Mucosa of rectum (tissue), 2 donors: ENCODE measurements at regions not wholly inside any gene's neighbourhood (a gene's known extent, or its start where the extent isn't known, plus 50 kb on each side); places are given as distances from the start of the nearest gene placed in this dataset.

Source experiments
- H3K27ac ChIP-seq, 2 donors: one replicate each; pipeline ENCODE4 v1.7.0; 2013; ENCODE audit warnings: inconsistent platforms in 2 of 2, low read depth in 2 of 2, low read length in 2 of 2
- H3K27me3 ChIP-seq, 2 donors: one replicate each; pipeline ENCODE4 v1.7.0; 2013; ENCODE audit warnings: low read length in 2 of 2; ENCODE audit not compliant: control insufficient read depth in 2 of 2, insufficient read depth in 2 of 2
- H3K36me3 ChIP-seq, 2 donors: one replicate each; pipeline ENCODE4 v1.7.0; 2013; ENCODE audit warnings: low read length in 2 of 2; ENCODE audit not compliant: control insufficient read depth in 2 of 2, insufficient read depth in 2 of 2
- H3K4me1 ChIP-seq, 2 donors: one replicate each; pipeline ENCODE4 v1.7.0; 2013; ENCODE audit warnings: low read length in 2 of 2, mild to moderate bottlenecking in 1 of 2; ENCODE audit not compliant: control insufficient read depth in 2 of 2, insufficient read depth in 2 of 2
- H3K4me3 ChIP-seq, 2 donors: one replicate each; pipeline ENCODE4 v1.7.0; 2013; ENCODE audit warnings: low read length in 2 of 2
- H3K9ac ChIP-seq, 2 donors: one replicate each; pipeline ENCODE4 v1.7.0; 2013; ENCODE audit warnings: low read length in 2 of 2, low read depth in 1 of 2, mild to moderate bottlenecking in 1 of 2
- H3K9me3 ChIP-seq, 2 donors: one replicate each; pipeline ENCODE4 v1.7.0; 2013; ENCODE audit warnings: low read length in 2 of 2; ENCODE audit not compliant: control insufficient read depth in 2 of 2
- donor health status: healthy.
- donor health status: Normal muscosa, but diverticular disease.

- H3K27me3 ChIP-seq = no peaks in the 10 kb centered on the region
- no peaks in the 10 kb centered on the region for H3K9me3 ChIP-seq
- H3K36me3 ChIP-seq = no peaks in the 10 kb centered on the region
- no peak overlapping the region for H3K4me3 ChIP-seq
- H3K9ac ChIP-seq = no peak overlapping the region
- H3K27ac ChIP-seq = no peak overlapping the region
- no peaks in the 10 kb centered on the region for H3K4me1 ChIP-seq
Measured at GRCh38 chr3:25110642-25111041, 317.4 kb upstream of the RARB start.

- Histone ChIP-seq H3K27me3 (no peaks in the 10 kb centered on the region), H3K4me3 (no peak overlapping the region), H3K4me1 (peaks cover 4 to 16% of the 10 kb centered on the region in 2 donors), H3K9me3 (no peaks in the 10 kb centered on the region), H3K27ac (no peak overlapping the region), H3K9ac (no peak overlapping the region), H3K36me3 (no peaks in the 10 kb centered on the region)
Measured at GRCh38 chr3:25113891-25114290, 314.2 kb upstream of the RARB start.

GRCh38 chr3:25114532-25114931 lies 313.5 kb upstream of the RARB start:
- no peaks in the 10 kb centered on the region for H3K9me3 ChIP-seq
- H3K4me1 ChIP-seq = peaks cover 4 to 16% of the 10 kb centered on the region in 2 donors
- H3K27ac ChIP-seq = no peak overlapping the region
- no peaks in the 10 kb centered on the region for H3K27me3 ChIP-seq
- no peak overlapping the region for H3K9ac ChIP-seq
- no peaks in the 10 kb centered on the region for H3K36me3 ChIP-seq
- H3K4me3 ChIP-seq = no peak overlapping the region

- Histone ChIP-seq H3K4me3 (no peak overlapping the region), H3K36me3 (no peaks in the 10 kb centered on the region), H3K27me3 (no peaks in the 10 kb centered on the region), H3K9ac (no peak overlapping the region), H3K9me3 (no peaks in the 10 kb centered on the region), H3K27ac (peak overlapping the region; percentile 34 to 41), H3K4me1 (peaks cover 4 to 26% of the 10 kb centered on the region in 2 donors)
Measured at GRCh38 chr3:25117005-25117593, 311.0 kb upstream of the RARB start.

- Histone ChIP-seq H3K36me3 (no peaks in the 10 kb centered on the region), H3K9ac (no peak overlapping the region), H3K27ac (no peak overlapping the region), H3K4me3 (no peak overlapping the region), H3K27me3 (no peaks in the 10 kb centered on the region), H3K4me1 (peaks cover 4 to 26% of the 10 kb centered on the region in 2 donors), H3K9me3 (no peaks in the 10 kb centered on the region)
Measured at GRCh38 chr3:25119682-25120081, 308.4 kb upstream of the RARB start.

GRCh38 chr3:25120665-25121064 lies 307.4 kb upstream of the RARB start:
- no peaks in the 10 kb centered on the region for H3K36me3 ChIP-seq

GRCh38 chr3:25125201-25125600 lies 302.9 kb upstream of the RARB start:
- Histone ChIP-seq H3K4me3 (no peak overlapping the region), H3K9me3 (no peaks in the 10 kb centered on the region), H3K27ac (no peak overlapping the region), H3K4me1 (peaks cover 0 to 6% of the 10 kb centered on the region in 2 donors), H3K36me3 (no peaks in the 10 kb centered on the region), H3K27me3 (no peaks in the 10 kb centered on the region), H3K9ac (no peak overlapping the region)

More at GRCh38 chr3:25120665-25121064, 307.4 kb upstream of the RARB start:
- H3K9ac ChIP-seq = no peak overlapping the region
- peaks cover 4 to 26% of the 10 kb centered on the region in 2 donors for H3K4me1 ChIP-seq
- H3K27me3 ChIP-seq = no peaks in the 10 kb centered on the region
- H3K27ac ChIP-seq = peak overlapping the region; percentile 31 to 48
- no peak overlapping the region for H3K4me3 ChIP-seq
- no peaks in the 10 kb centered on the region for H3K9me3 ChIP-seq

- Histone ChIP-seq H3K9me3 (no peaks in the 10 kb centered on the region), H3K4me3 (no peak overlapping the region), H3K4me1 (no peaks in the 10 kb centered on the region), H3K27ac (no peak overlapping the region), H3K36me3 (no peaks in the 10 kb centered on the region), H3K27me3 (no peaks in the 10 kb centered on the region), H3K9ac (no peak overlapping the region)
Measured at GRCh38 chr3:25128735-25129134, 299.3 kb upstream of the RARB start.

- Histone ChIP-seq H3K9ac (no peak overlapping the region), H3K27ac (no peak overlapping the region), H3K4me3 (no peak overlapping the region), H3K4me1 (no peaks in the 10 kb centered on the region), H3K9me3 (no peaks in the 10 kb centered on the region), H3K36me3 (no peaks in the 10 kb centered on the region), H3K27me3 (no peaks in the 10 kb centered on the region)
Measured at GRCh38 chr3:25130724-25131520, 297.1 kb upstream of the RARB start.

- Histone ChIP-seq H3K4me1 (no peaks in the 10 kb centered on the region), H3K27ac (no peak overlapping the region), H3K9ac (no peak overlapping the region), H3K36me3 (no peaks in the 10 kb centered on the region), H3K4me3 (no peak overlapping the region), H3K27me3 (no peaks in the 10 kb centered on the region), H3K9me3 (no peaks in the 10 kb centered on the region)
Measured at GRCh38 chr3:25133588-25133987, 294.5 kb upstream of the RARB start.
